Natural killer cell (primary cell): ENCODE measurements at regions not wholly inside any gene's neighbourhood (a gene's known extent, or its start where the extent isn't known, plus 50 kb on each side); places are given as distances from the start of the nearest gene placed in this dataset.

ENCODE experiments used
- ATAC-seq, 3 donors: fragments of 150-1000 bp in 2 of 3; fragments of 200-7000 bp in 1 of 3; cut with Tn5 transposase; 1 replicate in 1 of 3; 2 replicates in 2 of 3; pipeline ENCODE4 v1.10.0; 2021; ENCODE audit warnings: mild to moderate bottlenecking in 2 of 3, moderate library complexity in 2 of 3
- DNase-seq, 2 donors: peaks; one replicate each; pipeline versions ENCODE4 v3.0.0 to v3.0.0-alpha.2; 2013 to 2021; ENCODE audit warnings: mixed read lengths in 1 of 2
- H3K27ac ChIP-seq: one replicate; pipeline ENCODE4 v1.5.1; 2013; ENCODE audit warnings: mild to moderate bottlenecking, low read length
- H3K27me3 ChIP-seq: one replicate; pipeline ENCODE4 v1.6.1; 2013; ENCODE audit warnings: low read length; ENCODE audit not compliant: control insufficient read depth, insufficient read depth
- H3K36me3 ChIP-seq: one replicate; pipeline ENCODE4 v1.6.1; 2013; ENCODE audit warnings: low read length; ENCODE audit not compliant: control insufficient read depth, insufficient read depth
- H3K4me1 ChIP-seq: one replicate; pipeline ENCODE4 v1.6.1; 2013; ENCODE audit warnings: low read length; ENCODE audit not compliant: control insufficient read depth, insufficient read depth
- H3K4me3 ChIP-seq: one replicate; pipeline ENCODE4 v1.5.1; 2013; ENCODE audit warnings: low read length
- H3K9me3 ChIP-seq: one replicate; pipeline ENCODE4 v1.6.1; 2013; ENCODE audit warnings: low read length; ENCODE audit not compliant: control insufficient read depth, insufficient read depth
- H3K27ac Mint-ChIP-seq, 2 donors: one replicate each; pipeline ENCODE4 v1.8.0; 2022; ENCODE audit warnings: mild to moderate bottlenecking in 2 of 2, mixed read lengths in 2 of 2, moderate library complexity in 1 of 2
- H3K27me3 Mint-ChIP-seq, 2 donors: one replicate each; pipeline ENCODE4 v1.8.0; 2022; ENCODE audit warnings: low read depth in 2 of 2, mixed read lengths in 2 of 2
- H3K36me3 Mint-ChIP-seq: one replicate; pipeline ENCODE4 v1.8.0; 2022; ENCODE audit warnings: mixed read lengths
- H3K4me1 Mint-ChIP-seq, 2 donors: one replicate each; pipeline ENCODE4 v1.8.0; 2022; ENCODE audit warnings: mixed read lengths in 2 of 2
- H3K4me3 Mint-ChIP-seq: one replicate; pipeline ENCODE4 v1.8.0; 2022; ENCODE audit warnings: mild to moderate bottlenecking, moderate library complexity, mixed read lengths
- H3K9me3 Mint-ChIP-seq, 2 donors: one replicate each; pipeline ENCODE4 v1.8.0; 2022; ENCODE audit warnings: mixed read lengths in 2 of 2
- WGBS: methylation state at CpG from one replicate; pipeline ENCODE4 v1.1.7; 2013; ENCODE audit warnings: missing lambda C conversion rate; ENCODE audit not compliant: insufficient coverage; 5-methylcytosine and 5-hydroxymethylcytosine counted together
- intact Hi-C: fragments of 100-400 bp; cut with micrococcal nuclease; formaldehyde crosslinking; loops from one replicate; pipeline ENCODE4 v1.14.2; 2022
- TF ChIP-seq, protein P1 (sequence below): fragments of 200-600 bp; IDR thresholded peaks from one replicate; pipeline ENCODE4 v1.8.0; 2022; ENCODE audit warnings: antibody characterized with exemption

GRCh38 chr6:11830520-11830919 lies 51.9 kb upstream of the ADTRP start:
- Histone ChIP-seq H3K4me1 (no peaks in the 10 kb centered on the region), H3K9me3 (no peaks in the 10 kb centered on the region), H3K36me3 (no peaks in the 10 kb centered on the region), H3K27ac (no peak overlapping the region), H3K4me3 (no peak overlapping the region), H3K27me3 (no peaks in the 10 kb centered on the region)
- 83% methylated on average over 3 of the region's 3 CpGs for WGBS
- H3K9me3 Mint-ChIP-seq = no peaks in the 10 kb centered on the region
- no peak overlapping the region for H3K27ac Mint-ChIP-seq
- no peaks in the 10 kb centered on the region for H3K36me3 Mint-ChIP-seq
- ATAC-seq (no peak), DNase-seq (no peak)
- no peak overlapping the region for H3K4me3 Mint-ChIP-seq
- H3K27me3 Mint-ChIP-seq = peaks cover 5 to 40% of the 10 kb centered on the region in 2 donors
- H3K4me1 Mint-ChIP-seq = no peaks in the 10 kb centered on the region
- TF ChIP-seq, protein P1, sequence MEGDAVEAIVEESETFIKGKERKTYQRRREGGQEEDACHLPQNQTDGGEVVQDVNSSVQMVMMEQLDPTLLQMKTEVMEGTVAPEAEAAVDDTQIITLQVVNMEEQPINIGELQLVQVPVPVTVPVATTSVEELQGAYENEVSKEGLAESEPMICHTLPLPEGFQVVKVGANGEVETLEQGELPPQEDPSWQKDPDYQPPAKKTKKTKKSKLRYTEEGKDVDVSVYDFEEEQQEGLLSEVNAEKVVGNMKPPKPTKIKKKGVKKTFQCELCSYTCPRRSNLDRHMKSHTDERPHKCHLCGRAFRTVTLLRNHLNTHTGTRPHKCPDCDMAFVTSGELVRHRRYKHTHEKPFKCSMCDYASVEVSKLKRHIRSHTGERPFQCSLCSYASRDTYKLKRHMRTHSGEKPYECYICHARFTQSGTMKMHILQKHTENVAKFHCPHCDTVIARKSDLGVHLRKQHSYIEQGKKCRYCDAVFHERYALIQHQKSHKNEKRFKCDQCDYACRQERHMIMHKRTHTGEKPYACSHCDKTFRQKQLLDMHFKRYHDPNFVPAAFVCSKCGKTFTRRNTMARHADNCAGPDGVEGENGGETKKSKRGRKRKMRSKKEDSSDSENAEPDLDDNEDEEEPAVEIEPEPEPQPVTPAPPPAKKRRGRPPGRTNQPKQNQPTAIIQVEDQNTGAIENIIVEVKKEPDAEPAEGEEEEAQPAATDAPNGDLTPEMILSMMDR = no peak
- intact Hi-C loops = no loop called here

DNA sequence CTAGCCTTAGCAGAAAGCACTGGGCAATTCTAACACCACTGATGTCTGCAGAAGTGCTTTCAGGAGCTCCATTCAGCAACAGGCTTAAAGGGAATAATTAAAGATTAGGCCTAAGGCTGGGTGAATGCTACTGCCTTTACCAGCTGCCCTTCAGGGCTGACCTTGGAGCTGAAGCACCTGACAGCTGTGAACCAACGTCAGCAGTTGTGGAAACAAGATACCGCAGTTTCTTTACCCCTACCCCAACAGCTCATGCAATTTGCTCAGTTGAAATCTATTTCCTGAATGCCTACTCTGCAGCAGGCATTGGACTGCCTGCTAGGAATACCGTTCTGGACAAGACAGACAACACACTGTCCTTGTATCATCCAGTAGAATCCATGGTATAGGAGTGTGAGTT lies 51.5 kb upstream of the ADTRP start:
- intact Hi-C loops = no loop called here
- H3K36me3 ChIP-seq = no peaks in the 10 kb centered on the region
- no peak overlapping the region for H3K27ac ChIP-seq
- no peaks in the 10 kb centered on the region for H3K4me1 ChIP-seq
- no peak overlapping the region for H3K27ac Mint-ChIP-seq
- TF ChIP-seq, protein P1 = no peak
- WGBS = 70% methylated on average over 2 of the region's 3 CpGs
- ATAC-seq (no peak), DNase-seq (no peak)
- no peaks in the 10 kb centered on the region for H3K4me1 Mint-ChIP-seq
- no peaks in the 10 kb centered on the region for H3K9me3 ChIP-seq
- peaks cover 5 to 42% of the 10 kb centered on the region in 2 donors for H3K27me3 Mint-ChIP-seq
- H3K27me3 ChIP-seq = no peaks in the 10 kb centered on the region
- no peaks in the 10 kb centered on the region for H3K36me3 Mint-ChIP-seq
- H3K4me3 Mint-ChIP-seq = no peak overlapping the region
- no peak overlapping the region for H3K4me3 ChIP-seq
- H3K9me3 Mint-ChIP-seq = no peaks in the 10 kb centered on the region

GRCh38 chr6:11828262-11828870 lies 49.8 kb upstream of the ADTRP start:
- intact Hi-C loops = no loop called here
- no peak overlapping the region for H3K27ac Mint-ChIP-seq
- ATAC-seq (no peak), DNase-seq (no peak)
- 91% methylated on average over 5 of the region's 6 CpGs for WGBS
- Histone ChIP-seq H3K9me3 (no peaks in the 10 kb centered on the region), H3K4me3 (no peak overlapping the region), H3K36me3 (no peaks in the 10 kb centered on the region), H3K4me1 (no peaks in the 10 kb centered on the region), H3K27ac (no peak overlapping the region), H3K27me3 (no peaks in the 10 kb centered on the region)
- peaks cover 8 to 45% of the 10 kb centered on the region in 2 donors for H3K27me3 Mint-ChIP-seq
- no peak overlapping the region for H3K4me3 Mint-ChIP-seq
- H3K9me3 Mint-ChIP-seq = no peaks in the 10 kb centered on the region
- TF ChIP-seq, protein P1 = no peak
- no peaks in the 10 kb centered on the region for H3K36me3 Mint-ChIP-seq
- H3K4me1 Mint-ChIP-seq = no peaks in the 10 kb centered on the region
